Smooth muscle cell (in vitro differentiated cells): ENCODE measurements at regions not wholly inside any gene's neighbourhood (a gene's known extent, or its start where the extent isn't known, plus 50 kb on each side); places are given as distances from the start of the nearest gene placed in this dataset.

Source experiments
- DNase-seq: peaks from one replicate; lab custom pipeline; 2025; ENCODE audit not compliant: unreplicated experiment; lab: John Stamatoyannopoulos, UW
- H2AFZ ChIP-seq: fragments of 200-600 bp; sonication (generic); 2 replicates; pipeline ENCODE4 v1.6.0; 2016; ENCODE audit warnings: antibody characterized with exemption, low read depth, mild to moderate bottlenecking
- H3F3A ChIP-seq: fragments of 200-600 bp; sonication (generic); 2 replicates; pipeline ENCODE4 v1.6.0; 2017; ENCODE audit warnings: antibody characterized with exemption, low read depth
- H3K27ac ChIP-seq: fragments of 200-600 bp; sonication (generic); 2 replicates; pipeline ENCODE4 v1.5.1; 2016; ENCODE audit warnings: low read depth, mild to moderate bottlenecking
- H3K27me3 ChIP-seq: fragments of 200-600 bp; sonication (generic); 2 replicates; pipeline ENCODE4 v1.6.1; 2016; ENCODE audit warnings: low read depth, mild to moderate bottlenecking
- H3K36me3 ChIP-seq: fragments of 200-600 bp; sonication (generic); 2 replicates; pipeline ENCODE4 v1.5.1; 2016; ENCODE audit warnings: low read depth
- H3K4me1 ChIP-seq: fragments of 200-600 bp; sonication (generic); 2 replicates; pipeline ENCODE4 v1.5.1; 2016; ENCODE audit warnings: low read depth
- H3K4me2 ChIP-seq: fragments of 200-600 bp; sonication (generic); 2 replicates; pipeline ENCODE4 v1.6.0; 2016; ENCODE audit warnings: mild to moderate bottlenecking
- H3K4me3 ChIP-seq: fragments of 200-600 bp; sonication (generic); 2 replicates; pipeline ENCODE4 v1.5.1; 2016; ENCODE audit warnings: mild to moderate bottlenecking
- H3K79me2 ChIP-seq: fragments of 200-600 bp; sonication (generic); 2 replicates; pipeline ENCODE4 v1.6.0; 2016; ENCODE audit warnings: low read depth, mild to moderate bottlenecking
- H3K9ac ChIP-seq: fragments of 200-600 bp; sonication (generic); 2 replicates; pipeline ENCODE4 v1.6.0; 2016; ENCODE audit warnings: low read depth
- H3K9me3 ChIP-seq: fragments of 200-600 bp; sonication (generic); replicated peaks from 2 replicates; pipeline ENCODE4 v1.5.1; 2016; ENCODE audit warnings: low read depth
- H4K20me1 ChIP-seq: fragments of 200-600 bp; sonication (generic); 2 replicates; pipeline ENCODE4 v1.6.0; 2016; ENCODE audit warnings: low read depth
- CTCF ChIP-seq: fragments of 200-600 bp; sonication (generic); IDR thresholded peaks from 2 replicates; pipeline ENCODE4 v1.5.1; 2017; ENCODE audit warnings: borderline replicate concordance, mild to moderate bottlenecking, antibody characterized with exemption; ENCODE audit not compliant: insufficient read depth, poor library complexity, severe bottlenecking
- WGBS: methylation state at CpG from one replicate; pipeline ENCODE4 v1.1.7; 2016; ENCODE audit warnings: low lambda C conversion rate; 5-methylcytosine and 5-hydroxymethylcytosine counted together

- no peaks in the 10 kb centered on the region for H4K20me1 ChIP-seq
- H3K4me1 ChIP-seq = no peaks in the 10 kb centered on the region
- WGBS = 76% methylated on average over 2 of the region's 2 CpGs
- H3F3A ChIP-seq = no peaks in the 10 kb centered on the region
- no peak for TF ChIP-seq CTCF
- H3K79me2 ChIP-seq = no peaks in the 10 kb centered on the region
- no peak overlapping the region for H2AFZ ChIP-seq
- no peak overlapping the region for H3K9ac ChIP-seq
- DNase-seq = no peak
- H3K9me3 ChIP-seq = no peaks in the 10 kb centered on the region
- no peaks in the 10 kb centered on the region for H3K27me3 ChIP-seq
- H3K27ac ChIP-seq = no peak overlapping the region
- H3K36me3 ChIP-seq = no peaks in the 10 kb centered on the region
- H3K4me2 ChIP-seq = no peak overlapping the region
- H3K4me3 ChIP-seq = no peak overlapping the region
These were observed 94.2 kb upstream of the CNTN1 start for GRCh38 chr12:40598073-40598472.

- DNase-seq = no peak
- no peak overlapping the region for H3K27ac ChIP-seq
- no peaks in the 10 kb centered on the region for H3K27me3 ChIP-seq
- H3K4me3 ChIP-seq = no peak overlapping the region
- H3K4me2 ChIP-seq = no peak overlapping the region
- TF ChIP-seq CTCF = no peak
- no peak overlapping the region for H2AFZ ChIP-seq
- WGBS = 69% methylated on average over 3 of the region's 3 CpGs
- H3K79me2 ChIP-seq = no peaks in the 10 kb centered on the region
- no peak overlapping the region for H3K9ac ChIP-seq
- no peaks in the 10 kb centered on the region for H3K4me1 ChIP-seq
- no peaks in the 10 kb centered on the region for H3K9me3 ChIP-seq
- no peaks in the 10 kb centered on the region for H3K36me3 ChIP-seq
- H4K20me1 ChIP-seq = no peaks in the 10 kb centered on the region
- H3F3A ChIP-seq = no peaks in the 10 kb centered on the region
These were observed 89.7 kb upstream of the CNTN1 start for GRCh38 chr12:40602562-40602961.

- Histone ChIP-seq H3K4me1 (no peaks in the 10 kb centered on the region), H3K4me3 (no peak overlapping the region), H3K9ac (no peak overlapping the region), H3K4me2 (no peak overlapping the region), H3F3A (no peaks in the 10 kb centered on the region), H4K20me1 (no peaks in the 10 kb centered on the region), H3K79me2 (no peaks in the 10 kb centered on the region), H3K36me3 (no peaks in the 10 kb centered on the region), H3K27me3 (no peaks in the 10 kb centered on the region), H3K27ac (no peak overlapping the region), H2AFZ (no peak overlapping the region), H3K9me3 (no peaks in the 10 kb centered on the region)
- no peak for DNase-seq
- no peak for TF ChIP-seq CTCF
These were observed 77.3 kb upstream of the CNTN1 start for GRCh38 chr12:40614923-40615322.

- no peak for TF ChIP-seq CTCF
- WGBS = 74% methylated on average over 1 of the region's 1 CpG
- H3F3A ChIP-seq = no peaks in the 10 kb centered on the region
- no peak overlapping the region for H3K4me2 ChIP-seq
- H3K4me3 ChIP-seq = no peak overlapping the region
- H3K79me2 ChIP-seq = no peaks in the 10 kb centered on the region
- H3K36me3 ChIP-seq = no peaks in the 10 kb centered on the region
- H3K4me1 ChIP-seq = no peaks in the 10 kb centered on the region
- no peak overlapping the region for H3K27ac ChIP-seq
- H2AFZ ChIP-seq = no peak overlapping the region
- H4K20me1 ChIP-seq = no peaks in the 10 kb centered on the region
- no peaks in the 10 kb centered on the region for H3K9me3 ChIP-seq
- H3K9ac ChIP-seq = no peak overlapping the region
- H3K27me3 ChIP-seq = no peaks in the 10 kb centered on the region
- DNase-seq = no peak
These were observed 76.6 kb upstream of the CNTN1 start for GRCh38 chr12:40615590-40615989.
